Glutamatergic neuron (in vitro differentiated cells): ENCODE measurements at regions not wholly inside any gene's neighbourhood (a gene's known extent, or its start where the extent isn't known, plus 50 kb on each side); places are given as distances from the start of the nearest gene placed in this dataset.

Experiments
- DNase-seq: peaks from one replicate; pipeline ENCODE4 v3.0.0; 2022
- H3K27ac Mint-ChIP-seq: one replicate; pipeline ENCODE4 v1.8.0; 2020; ENCODE audit warnings: mild to moderate bottlenecking, mixed read lengths, inconsistent platforms; ENCODE audit not compliant: unreplicated experiment
- H3K27me3 Mint-ChIP-seq: one replicate; pipeline ENCODE4 v1.8.0; 2020; ENCODE audit warnings: mild to moderate bottlenecking, moderate library complexity, mixed read lengths, inconsistent platforms; ENCODE audit not compliant: unreplicated experiment
- H3K36me3 Mint-ChIP-seq: one replicate; pipeline ENCODE4 v1.8.0; 2020; ENCODE audit warnings: mild to moderate bottlenecking, mixed read lengths, inconsistent platforms; ENCODE audit not compliant: unreplicated experiment
- H3K4me1 Mint-ChIP-seq: one replicate; pipeline ENCODE4 v1.8.0; 2020; ENCODE audit warnings: mild to moderate bottlenecking, low read depth, mixed read lengths, inconsistent platforms; ENCODE audit not compliant: unreplicated experiment
- H3K4me3 Mint-ChIP-seq: one replicate; pipeline ENCODE4 v1.8.0; 2020; ENCODE audit warnings: mild to moderate bottlenecking, mixed read lengths, inconsistent platforms; ENCODE audit not compliant: unreplicated experiment
- H3K9me3 Mint-ChIP-seq: one replicate; pipeline ENCODE4 v1.8.0; 2020; ENCODE audit warnings: mild to moderate bottlenecking, moderate library complexity, mixed read lengths, inconsistent platforms; ENCODE audit not compliant: unreplicated experiment
- CTCF ChIP-seq: fragments of 200-600 bp; sonication (generic); IDR thresholded peaks from one replicate; pipeline ENCODE4 v1.5.0; 2021; ENCODE audit not compliant: partially characterized antibody, unreplicated experiment

GRCh38 chr20:11676630-11677287 is 240.9 kb upstream of the BTBD3 start:
- H3K9me3 Mint-ChIP-seq = no peaks in the 10 kb centered on the region
- H3K4me1 Mint-ChIP-seq = no peaks in the 10 kb centered on the region

GRCh38 chr20:11677428-11677827 is 240.3 kb upstream of the BTBD3 start:
- H3K9me3 Mint-ChIP-seq = no peaks in the 10 kb centered on the region
- no peak for TF ChIP-seq CTCF
- no peaks in the 10 kb centered on the region for H3K4me1 Mint-ChIP-seq
- no peak overlapping the region for H3K4me3 Mint-ChIP-seq
- H3K36me3 Mint-ChIP-seq = no peaks in the 10 kb centered on the region
- H3K27me3 Mint-ChIP-seq = no peaks in the 10 kb centered on the region
- no peak for DNase-seq
- no peak overlapping the region for H3K27ac Mint-ChIP-seq

More at GRCh38 chr20:11676630-11677287, 240.9 kb upstream of the BTBD3 start:
- peak; percentile 84 for TF ChIP-seq CTCF
- Mint-ChIP-seq H3K4me3 (no peak overlapping the region), H3K27me3 (no peaks in the 10 kb centered on the region), H3K27ac (no peak overlapping the region), H3K36me3 (no peaks in the 10 kb centered on the region)
- DNase-seq = peak; percentile 86

GRCh38 chr20:11677836-11678235 is 239.9 kb upstream of the BTBD3 start:
- H3K4me3 Mint-ChIP-seq = no peak overlapping the region
- H3K9me3 Mint-ChIP-seq = no peaks in the 10 kb centered on the region
- TF ChIP-seq CTCF = no peak

GRCh38 chr20:11682285-11682684 is 235.4 kb upstream of the BTBD3 start:
- H3K27me3 Mint-ChIP-seq = no peaks in the 10 kb centered on the region
- TF ChIP-seq CTCF = no peak
- peaks cover 6% of the 10 kb centered on the region for H3K4me1 Mint-ChIP-seq
- DNase-seq = no peak
- H3K9me3 Mint-ChIP-seq = no peaks in the 10 kb centered on the region
- H3K36me3 Mint-ChIP-seq = no peaks in the 10 kb centered on the region
- no peak overlapping the region for H3K4me3 Mint-ChIP-seq
- H3K27ac Mint-ChIP-seq = no peak overlapping the region

More at GRCh38 chr20:11677836-11678235, 239.9 kb upstream of the BTBD3 start:
- DNase-seq = no peak
- Mint-ChIP-seq H3K36me3 (no peaks in the 10 kb centered on the region), H3K4me1 (no peaks in the 10 kb centered on the region), H3K27ac (no peak overlapping the region), H3K27me3 (no peaks in the 10 kb centered on the region)

GRCh38 chr20:11686195-11686594 is 231.5 kb upstream of the BTBD3 start:
- DNase-seq = no peak
- Mint-ChIP-seq H3K27me3 (no peaks in the 10 kb centered on the region), H3K36me3 (no peaks in the 10 kb centered on the region), H3K4me3 (peak overlapping the region; percentile 83), H3K9me3 (no peaks in the 10 kb centered on the region), H3K4me1 (peaks cover 6% of the 10 kb centered on the region), H3K27ac (no peak overlapping the region)
- no peak for TF ChIP-seq CTCF
